Astrocyte of the cerebellum (primary cell): ENCODE measurements at regions not wholly inside any gene's neighbourhood (a gene's known extent, or its start where the extent isn't known, plus 50 kb on each side); places are given as distances from the start of the nearest gene placed in this dataset.

ENCODE experiments used
- DNase-seq: peaks from one replicate; pipeline ENCODE4 v3.0.0-alpha.2; 2011; ENCODE audit warnings: low read depth
- H3K4me3 ChIP-seq: 2 replicates; pipeline ENCODE4 v1.5.1; 2011; ENCODE audit warnings: mild to moderate bottlenecking, low read depth, low read length, moderate library complexity
- in situ Hi-C: cut with HindIII; loops from 2 replicates; pipeline ENCODE4 v1.10.0; 2017; ENCODE audit warnings: low sequenced_read_pairs
- TF ChIP-seq, protein P1 (sequence below): IDR thresholded peaks from 2 replicates; pipeline ENCODE4 v1.5.1; 2012; ENCODE audit warnings: low read length, low read depth, moderate library complexity, mild to moderate bottlenecking; ENCODE audit errors: missing control alignments

DNA sequence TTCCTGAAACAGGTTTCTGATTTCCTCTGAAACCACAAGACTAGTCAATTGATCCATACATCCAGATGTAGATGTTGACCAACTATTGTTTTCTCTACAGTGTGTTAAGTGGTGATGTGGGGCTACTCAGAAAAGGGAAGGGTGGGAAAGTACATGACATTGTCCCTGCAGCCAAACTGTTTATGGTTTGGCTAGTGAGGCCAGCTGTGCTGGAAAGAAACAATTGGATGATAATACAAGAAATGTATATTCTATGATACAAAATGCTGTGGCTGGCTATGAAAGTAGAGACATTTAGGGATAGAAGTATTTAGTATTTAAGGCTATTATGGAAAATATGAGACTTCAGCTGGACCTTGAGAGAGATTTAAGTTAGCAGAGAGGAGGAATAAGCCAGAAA lies 244.5 kb downstream of the ADGRL2 start:
- TF ChIP-seq, protein P1, sequence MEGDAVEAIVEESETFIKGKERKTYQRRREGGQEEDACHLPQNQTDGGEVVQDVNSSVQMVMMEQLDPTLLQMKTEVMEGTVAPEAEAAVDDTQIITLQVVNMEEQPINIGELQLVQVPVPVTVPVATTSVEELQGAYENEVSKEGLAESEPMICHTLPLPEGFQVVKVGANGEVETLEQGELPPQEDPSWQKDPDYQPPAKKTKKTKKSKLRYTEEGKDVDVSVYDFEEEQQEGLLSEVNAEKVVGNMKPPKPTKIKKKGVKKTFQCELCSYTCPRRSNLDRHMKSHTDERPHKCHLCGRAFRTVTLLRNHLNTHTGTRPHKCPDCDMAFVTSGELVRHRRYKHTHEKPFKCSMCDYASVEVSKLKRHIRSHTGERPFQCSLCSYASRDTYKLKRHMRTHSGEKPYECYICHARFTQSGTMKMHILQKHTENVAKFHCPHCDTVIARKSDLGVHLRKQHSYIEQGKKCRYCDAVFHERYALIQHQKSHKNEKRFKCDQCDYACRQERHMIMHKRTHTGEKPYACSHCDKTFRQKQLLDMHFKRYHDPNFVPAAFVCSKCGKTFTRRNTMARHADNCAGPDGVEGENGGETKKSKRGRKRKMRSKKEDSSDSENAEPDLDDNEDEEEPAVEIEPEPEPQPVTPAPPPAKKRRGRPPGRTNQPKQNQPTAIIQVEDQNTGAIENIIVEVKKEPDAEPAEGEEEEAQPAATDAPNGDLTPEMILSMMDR = no peak
- in situ Hi-C loops = no loop called here
- no peak for DNase-seq
- no peak overlapping the region for H3K4me3 ChIP-seq

DNA sequence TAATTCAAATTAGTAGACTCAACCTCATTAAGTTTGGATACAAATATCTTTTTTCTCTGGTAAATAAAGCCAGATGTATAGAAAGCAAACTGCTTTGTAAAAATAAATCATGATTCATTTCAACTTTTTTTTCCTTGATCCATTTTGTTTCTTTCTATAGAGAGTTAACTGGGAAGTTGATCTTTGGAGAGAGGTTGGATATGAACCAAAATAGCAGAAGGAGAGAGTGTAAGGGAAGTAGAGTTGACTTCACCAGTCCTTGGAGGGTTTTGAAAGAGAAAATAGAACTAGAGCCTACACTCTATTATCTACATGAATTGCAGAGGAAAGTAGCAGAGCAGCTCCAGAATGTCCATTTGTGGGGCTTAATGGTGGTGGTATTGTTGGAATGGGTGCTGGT lies 243.8 kb downstream of the ADGRL2 start:
- in situ Hi-C loops = no loop called here
- no peak for DNase-seq
- TF ChIP-seq, protein P1 = no peak
- no peak overlapping the region for H3K4me3 ChIP-seq

DNA sequence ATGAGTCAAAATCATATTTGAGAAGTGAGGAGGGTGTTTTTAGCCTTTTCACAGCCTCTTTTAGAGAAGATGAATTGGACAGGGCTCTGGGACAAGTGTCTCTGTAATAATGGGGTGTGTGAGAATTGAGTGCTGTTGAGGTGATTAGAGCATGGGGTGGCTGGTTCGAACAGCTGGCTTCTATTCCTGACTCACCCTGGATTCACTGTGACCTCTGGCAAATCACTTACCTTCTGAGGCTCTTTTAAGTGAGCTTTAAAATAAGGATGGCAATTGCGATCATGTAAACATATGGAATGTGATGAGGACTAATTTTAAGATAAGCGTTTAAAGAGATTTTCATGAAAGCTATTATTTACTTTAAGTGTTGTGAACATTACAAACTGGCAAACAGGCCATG lies 243.4 kb downstream of the ADGRL2 start:
- TF ChIP-seq, protein P1 = no peak
- in situ Hi-C loops = no loop called here
- DNase-seq = no peak
- no peak overlapping the region for H3K4me3 ChIP-seq

DNA sequence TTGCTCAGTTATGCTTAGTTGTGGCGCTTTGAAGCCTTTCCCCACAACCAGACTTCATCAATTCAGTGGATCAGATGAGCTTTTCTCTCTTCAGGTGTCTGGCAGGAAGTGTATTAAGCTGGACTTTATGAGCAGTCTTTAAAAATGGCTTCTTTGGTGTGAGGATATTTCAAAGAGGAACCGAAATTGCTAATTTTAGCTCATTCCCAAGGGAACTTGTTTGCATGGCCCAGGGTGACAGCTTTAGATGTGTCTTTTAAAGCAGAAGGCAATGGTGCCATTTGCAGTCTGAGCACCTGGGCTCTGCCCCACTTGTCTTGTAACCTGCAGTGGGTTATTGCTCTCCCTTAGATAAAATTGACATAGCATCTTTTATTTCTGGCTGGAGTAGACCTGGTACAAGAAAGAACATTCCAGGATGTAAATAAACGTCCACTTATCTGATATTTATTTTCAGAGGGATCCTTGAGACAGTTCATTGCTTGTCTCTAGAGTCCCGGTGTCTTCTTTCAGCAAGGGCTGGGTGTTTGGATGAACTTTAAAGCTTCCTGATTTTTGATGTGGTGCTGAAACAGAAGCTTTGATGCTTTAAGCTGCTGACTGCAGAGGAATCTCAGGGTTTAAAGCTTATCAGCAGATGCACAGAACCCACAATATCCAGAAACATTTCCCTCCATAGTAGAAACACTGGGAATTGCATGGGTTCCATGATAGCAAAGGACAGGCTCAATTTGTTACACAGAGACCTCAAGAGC lies 241.7 kb downstream of the ADGRL2 start:
- no peak for DNase-seq
- in situ Hi-C loops = no loop called here
- no peak overlapping the region for H3K4me3 ChIP-seq
- TF ChIP-seq, protein P1 = no peak
